ENCODE measurements at regions not wholly inside any gene's neighbourhood (a gene's known extent, or its start where the extent isn't known, plus 50 kb on each side); places are given as distances from the start of the nearest gene placed in this dataset.

GRCh38 chr16:73280388-73280787, 232.5 kb upstream of the ZFHX3 start:
- Mint-ChIP-seq H3K27me3 (ENCODE audit: low read depth) (no peaks in the 10 kb centered on the region), H3K4me3 (no peak overlapping the region), H3K27ac (no peak overlapping the region), H3K9me3 (ENCODE audit: insufficient read depth) (no peaks in the 10 kb centered on the region), H3K36me3 (ENCODE audit: low read depth) (no peaks in the 10 kb centered on the region), H3K4me1 (ENCODE audit: low read depth) (no peaks in the 10 kb centered on the region)
- ATAC-seq, result no peak
- no peak for DNase-seq
- CTCF ChIA-PET, result no interaction called here
- POLR2A ChIA-PET, result no interaction called here

DNA sequence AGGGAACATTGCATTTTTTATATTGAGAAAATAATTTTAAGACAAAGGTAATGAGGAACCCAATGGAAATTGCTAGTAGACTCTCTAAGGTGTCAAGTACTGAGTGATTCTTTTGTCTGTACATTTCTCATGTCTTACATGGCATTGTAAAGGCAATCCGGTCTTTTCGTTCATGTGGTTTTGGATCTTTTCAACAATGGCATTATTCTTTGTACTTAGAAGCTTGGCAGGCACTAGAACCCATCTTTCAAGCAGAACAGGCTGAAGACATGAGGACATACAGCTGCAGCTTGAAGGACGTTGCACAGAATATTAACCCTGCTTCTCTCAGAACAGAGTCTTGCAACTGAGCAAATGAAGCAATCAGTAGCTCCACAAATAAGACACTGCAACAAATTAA, 231.5 kb upstream of the ZFHX3 start:
- no peaks in the 10 kb centered on the region for H3K36me3 Mint-ChIP-seq (ENCODE audit: low read depth)
- no peaks in the 10 kb centered on the region for H3K27me3 Mint-ChIP-seq (ENCODE audit: low read depth)
- DNase-seq (no peak), ATAC-seq (no peak)
- no peaks in the 10 kb centered on the region for H3K9me3 Mint-ChIP-seq (ENCODE audit: insufficient read depth)
- ChIA-PET CTCF (no interaction called here), POLR2A (no interaction called here)
- H3K4me1 Mint-ChIP-seq (ENCODE audit: low read depth), result no peaks in the 10 kb centered on the region
- H3K4me3 Mint-ChIP-seq, result no peak overlapping the region
- no peak overlapping the region for H3K27ac Mint-ChIP-seq

GRCh38 chr16:73277071-73277470, 229.1 kb upstream of the ZFHX3 start:
- Mint-ChIP-seq H3K27me3 (ENCODE audit: low read depth) (no peaks in the 10 kb centered on the region), H3K36me3 (ENCODE audit: low read depth) (no peaks in the 10 kb centered on the region)
- ATAC-seq, result no peak

DNA sequence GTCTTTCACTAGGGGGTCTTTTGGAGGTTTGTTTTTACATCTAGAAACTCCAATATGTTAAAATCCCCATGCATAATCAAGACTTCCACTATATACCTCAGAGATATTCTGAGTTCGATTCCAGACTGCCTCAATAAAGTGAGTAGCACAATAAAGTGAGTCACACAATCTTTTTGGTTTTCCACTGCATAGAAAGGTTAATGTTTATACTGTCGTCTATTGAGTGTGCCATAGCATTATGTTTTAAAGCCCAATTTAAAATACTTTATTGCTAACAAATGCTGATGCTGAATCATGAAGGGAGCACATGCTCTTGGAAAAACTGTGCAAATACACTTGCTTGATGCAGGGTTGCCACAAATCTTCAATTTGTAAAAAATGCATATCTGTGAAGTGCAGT, 227.5 kb upstream of the ZFHX3 start:
- Mint-ChIP-seq H3K27ac (no peak overlapping the region), H3K4me3 (no peak overlapping the region), H3K4me1 (ENCODE audit: low read depth) (no peaks in the 10 kb centered on the region), H3K9me3 (ENCODE audit: insufficient read depth) (no peaks in the 10 kb centered on the region), H3K27me3 (ENCODE audit: low read depth) (no peaks in the 10 kb centered on the region), H3K36me3 (ENCODE audit: low read depth) (no peaks in the 10 kb centered on the region)
- ChIA-PET CTCF (no interaction called here), POLR2A (no interaction called here)
- ATAC-seq, result no peak
- no peak for DNase-seq

More at GRCh38 chr16:73277071-73277470, 229.1 kb upstream of the ZFHX3 start:
- Mint-ChIP-seq H3K4me1 (ENCODE audit: low read depth) (no peaks in the 10 kb centered on the region), H3K9me3 (ENCODE audit: insufficient read depth) (no peaks in the 10 kb centered on the region), H3K27ac (no peak overlapping the region), H3K4me3 (no peak overlapping the region)
- CTCF ChIA-PET, result no interaction called here
- DNase-seq, result no peak
- POLR2A ChIA-PET, result no interaction called here

GRCh38 chr16:73275024-73275423, 227.1 kb upstream of the ZFHX3 start:
- H3K4me1 Mint-ChIP-seq (ENCODE audit: low read depth), result no peaks in the 10 kb centered on the region
- DNase-seq (no peak), ATAC-seq (no peak)
- no peak overlapping the region for H3K4me3 Mint-ChIP-seq
- H3K27ac Mint-ChIP-seq, result no peak overlapping the region
- no peaks in the 10 kb centered on the region for H3K9me3 Mint-ChIP-seq (ENCODE audit: insufficient read depth)
- no peaks in the 10 kb centered on the region for H3K36me3 Mint-ChIP-seq (ENCODE audit: low read depth)
- no peaks in the 10 kb centered on the region for H3K27me3 Mint-ChIP-seq (ENCODE audit: low read depth)
- POLR2A ChIA-PET, result no interaction called here
- CTCF ChIA-PET, result no interaction called here

- H3K4me3 Mint-ChIP-seq, result no peak overlapping the region
- ATAC-seq (no peak), DNase-seq (no peak)
- H3K4me1 Mint-ChIP-seq (ENCODE audit: low read depth), result no peaks in the 10 kb centered on the region
- CTCF ChIA-PET, result no interaction called here
- no peaks in the 10 kb centered on the region for H3K27me3 Mint-ChIP-seq (ENCODE audit: low read depth)
- POLR2A ChIA-PET, result no interaction called here
- no peak overlapping the region for H3K27ac Mint-ChIP-seq
- H3K36me3 Mint-ChIP-seq (ENCODE audit: low read depth), result no peaks in the 10 kb centered on the region
- no peaks in the 10 kb centered on the region for H3K9me3 Mint-ChIP-seq (ENCODE audit: insufficient read depth)
Measured at GRCh38 chr16:73274140-73274539, 226.2 kb upstream of the ZFHX3 start.

DNA sequence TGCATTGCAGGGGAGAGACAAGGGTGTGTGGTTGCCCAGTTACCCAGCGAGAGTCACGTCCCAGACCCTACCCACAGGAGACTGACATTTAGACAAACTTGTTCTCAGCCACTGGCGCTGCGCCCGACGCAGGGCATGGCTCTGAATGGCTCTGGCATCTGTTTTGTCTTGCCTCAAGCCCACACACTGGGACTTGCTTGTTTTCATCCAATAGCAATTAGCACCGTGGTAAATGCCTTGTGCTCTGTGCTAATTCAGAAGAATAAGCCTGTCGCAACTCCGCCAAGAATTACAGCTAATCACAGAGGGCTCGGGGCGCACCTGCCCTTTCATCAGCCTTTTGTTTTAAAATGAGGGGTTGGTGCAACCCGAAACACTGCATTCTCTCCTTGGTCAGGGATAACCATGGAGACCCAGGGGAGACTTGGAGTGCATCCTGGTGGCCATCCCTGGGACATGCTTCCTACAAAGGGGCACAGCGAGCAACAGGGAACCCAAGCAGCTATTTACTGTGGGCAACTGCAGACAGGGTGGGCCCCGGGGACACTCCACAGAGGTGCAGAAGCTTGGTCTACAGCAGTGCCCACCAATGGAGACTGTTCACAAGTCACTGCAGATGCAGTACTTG, 220.6 kb upstream of the ZFHX3 start:
- DNase-seq (no peak), ATAC-seq (no peak)
- H3K9me3 Mint-ChIP-seq (ENCODE audit: insufficient read depth), result peaks cover 8% of the 10 kb centered on the region
- no peaks in the 10 kb centered on the region for H3K4me1 Mint-ChIP-seq (ENCODE audit: low read depth)
- no peak overlapping the region for H3K4me3 Mint-ChIP-seq
- H3K27me3 Mint-ChIP-seq (ENCODE audit: low read depth), result no peaks in the 10 kb centered on the region
- no peak overlapping the region for H3K27ac Mint-ChIP-seq
- H3K36me3 Mint-ChIP-seq (ENCODE audit: low read depth), result no peaks in the 10 kb centered on the region
- ChIA-PET CTCF (no interaction called here), POLR2A (no interaction called here)

DNA sequence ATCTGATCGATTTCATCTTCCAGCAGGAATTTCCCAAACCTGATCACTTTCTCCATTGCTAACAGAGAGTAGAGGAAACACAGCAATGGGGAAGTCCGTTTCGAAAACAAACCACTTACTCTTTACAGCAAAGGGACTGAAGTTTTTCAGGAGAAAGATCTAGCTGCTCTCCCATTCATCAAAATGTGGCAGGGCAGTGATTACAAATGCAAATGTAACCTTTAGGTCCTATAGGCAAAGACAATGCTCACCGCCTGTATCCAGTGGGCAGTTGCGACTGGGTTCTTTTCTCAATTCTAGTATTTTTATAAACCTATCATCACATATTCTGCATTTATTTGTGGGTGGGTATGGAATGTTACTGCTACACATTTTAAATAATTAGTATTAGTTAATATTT, 218.0 kb upstream of the ZFHX3 start:
- Mint-ChIP-seq H3K4me3 (no peak overlapping the region), H3K36me3 (ENCODE audit: low read depth) (no peaks in the 10 kb centered on the region)
- ATAC-seq, result no peak

GRCh38 chr16:73265124-73265837, 217.4 kb upstream of the ZFHX3 start:
- Mint-ChIP-seq H3K4me1 (ENCODE audit: low read depth) (no peaks in the 10 kb centered on the region), H3K9me3 (ENCODE audit: insufficient read depth) (peaks cover 18% of the 10 kb centered on the region), H3K27ac (no peak overlapping the region), H3K27me3 (ENCODE audit: low read depth) (no peaks in the 10 kb centered on the region), H3K36me3 (ENCODE audit: low read depth) (no peaks in the 10 kb centered on the region), H3K4me3 (no peak overlapping the region)
- ATAC-seq, result no peak
- no peak for DNase-seq
- ChIA-PET POLR2A (no interaction called here), CTCF (no interaction called here)

More for the DNA sequence above, 218.0 kb upstream of the ZFHX3 start:
- DNase-seq, result no peak
- Mint-ChIP-seq H3K4me1 (ENCODE audit: low read depth) (no peaks in the 10 kb centered on the region), H3K27me3 (ENCODE audit: low read depth) (no peaks in the 10 kb centered on the region), H3K9me3 (ENCODE audit: insufficient read depth) (peaks cover 18% of the 10 kb centered on the region), H3K27ac (no peak overlapping the region)
- POLR2A ChIA-PET, result no interaction called here
- CTCF ChIA-PET, result no interaction called here

- Mint-ChIP-seq H3K9me3 (ENCODE audit: insufficient read depth) (peaks cover 18% of the 10 kb centered on the region), H3K27me3 (ENCODE audit: low read depth) (no peaks in the 10 kb centered on the region), H3K4me1 (ENCODE audit: low read depth) (no peaks in the 10 kb centered on the region), H3K36me3 (ENCODE audit: low read depth) (no peaks in the 10 kb centered on the region), H3K27ac (no peak overlapping the region), H3K4me3 (no peak overlapping the region)
- DNase-seq, result no peak
- ChIA-PET CTCF (no interaction called here), POLR2A (no interaction called here)
- ATAC-seq, result no peak
Measured at GRCh38 chr16:73262931-73263330, 215.0 kb upstream of the ZFHX3 start.

GRCh38 chr16:73255031-73255430, 207.1 kb upstream of the ZFHX3 start:
- H3K9me3 Mint-ChIP-seq (ENCODE audit: insufficient read depth), result no peaks in the 10 kb centered on the region
- H3K36me3 Mint-ChIP-seq (ENCODE audit: low read depth), result no peaks in the 10 kb centered on the region
- ChIA-PET POLR2A (no interaction called here), CTCF (no interaction called here)
- ATAC-seq (no peak), DNase-seq (no peak)
- H3K27ac Mint-ChIP-seq, result no peak overlapping the region
- no peaks in the 10 kb centered on the region for H3K27me3 Mint-ChIP-seq (ENCODE audit: low read depth)
- H3K4me1 Mint-ChIP-seq (ENCODE audit: low read depth), result no peaks in the 10 kb centered on the region
- no peak overlapping the region for H3K4me3 Mint-ChIP-seq

- H3K36me3 Mint-ChIP-seq (ENCODE audit: low read depth), result no peaks in the 10 kb centered on the region
- ChIA-PET CTCF (no interaction called here), POLR2A (no interaction called here)
- DNase-seq (no peak), ATAC-seq (no peak)
- H3K9me3 Mint-ChIP-seq (ENCODE audit: insufficient read depth), result no peaks in the 10 kb centered on the region
- H3K27ac Mint-ChIP-seq, result no peak overlapping the region
- no peaks in the 10 kb centered on the region for H3K4me1 Mint-ChIP-seq (ENCODE audit: low read depth)
- H3K4me3 Mint-ChIP-seq, result no peak overlapping the region
- no peaks in the 10 kb centered on the region for H3K27me3 Mint-ChIP-seq (ENCODE audit: low read depth)
Measured at GRCh38 chr16:73253922-73254480, 206.1 kb upstream of the ZFHX3 start.

GRCh38 chr16:73252446-73252845, 204.5 kb upstream of the ZFHX3 start:
- Mint-ChIP-seq H3K9me3 (ENCODE audit: insufficient read depth) (no peaks in the 10 kb centered on the region), H3K27ac (no peak overlapping the region), H3K27me3 (ENCODE audit: low read depth) (no peaks in the 10 kb centered on the region), H3K36me3 (ENCODE audit: low read depth) (no peaks in the 10 kb centered on the region), H3K4me3 (no peak overlapping the region), H3K4me1 (ENCODE audit: low read depth) (no peaks in the 10 kb centered on the region)
- POLR2A ChIA-PET, result no interaction called here
- no peak for ATAC-seq
- DNase-seq, result no peak
- CTCF ChIA-PET, result no interaction called here
